ENCODE measurements at regions not wholly inside any gene's neighbourhood (a gene's known extent, or its start where the extent isn't known, plus 50 kb on each side); places are given as distances from the start of the nearest gene placed in this dataset.

DNA sequence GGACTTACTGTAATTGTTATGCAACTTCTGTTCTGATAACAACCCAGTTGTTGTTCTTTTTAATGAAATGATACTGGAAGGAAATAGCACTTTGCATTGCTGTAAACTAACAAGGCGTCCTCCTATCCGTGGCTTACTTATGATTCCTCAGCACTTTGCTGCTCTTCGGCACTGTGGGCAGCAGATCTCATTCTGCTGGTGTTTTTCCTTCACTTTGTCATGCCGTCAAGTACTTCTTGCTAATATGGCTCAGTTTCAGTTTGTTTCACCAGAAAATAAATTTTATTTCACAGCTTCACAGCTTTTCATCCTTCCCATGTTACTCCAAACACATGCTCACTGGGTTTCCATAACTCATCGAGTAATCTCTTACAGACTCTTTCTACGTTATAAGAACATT, 289.3 kb downstream of the MEIS1 start:
- DNase-seq = no peak

DNA sequence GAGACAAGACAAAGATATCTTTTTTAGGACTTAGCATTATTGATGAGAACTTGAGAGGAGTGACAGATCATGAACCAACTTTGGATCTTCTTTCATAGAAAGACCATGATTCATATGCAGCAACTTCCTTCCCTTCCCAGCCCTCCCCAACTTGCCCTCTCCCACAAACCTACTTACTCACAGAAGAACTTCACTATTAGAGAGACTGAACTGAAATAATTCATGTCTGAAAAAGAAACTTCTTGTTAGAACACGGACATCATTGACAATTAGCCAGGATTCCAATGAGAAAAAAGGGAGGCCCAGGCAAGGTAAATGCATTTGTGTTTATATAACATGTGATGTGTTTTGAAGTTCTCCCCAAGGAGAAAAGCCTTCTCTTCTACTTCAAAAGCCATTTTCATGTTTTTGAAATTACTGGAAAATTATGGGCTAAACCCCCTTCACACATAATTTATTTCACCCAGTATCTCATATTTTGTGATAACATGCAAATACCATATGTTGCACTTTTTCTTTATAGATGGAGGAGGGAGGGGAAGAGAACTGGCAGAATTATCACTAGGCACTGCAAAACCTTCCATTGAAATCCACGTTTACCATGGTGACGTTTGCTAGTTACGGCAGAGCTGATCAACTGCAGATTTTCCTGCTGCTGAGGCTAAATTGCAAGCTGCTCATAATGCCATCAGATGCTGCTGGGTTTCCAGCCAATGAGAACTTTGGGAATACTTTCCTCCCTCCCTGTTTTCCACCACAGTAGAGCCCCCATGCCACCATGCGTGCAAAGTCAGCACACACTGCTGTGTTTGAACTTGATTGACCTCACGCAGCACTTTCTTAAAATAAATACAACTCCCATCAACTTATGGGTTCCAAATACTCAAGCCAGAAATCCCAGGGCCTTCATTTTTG, 294.7 kb downstream of the MEIS1 start:
- peak; percentile 22 for DNase-seq

DNA sequence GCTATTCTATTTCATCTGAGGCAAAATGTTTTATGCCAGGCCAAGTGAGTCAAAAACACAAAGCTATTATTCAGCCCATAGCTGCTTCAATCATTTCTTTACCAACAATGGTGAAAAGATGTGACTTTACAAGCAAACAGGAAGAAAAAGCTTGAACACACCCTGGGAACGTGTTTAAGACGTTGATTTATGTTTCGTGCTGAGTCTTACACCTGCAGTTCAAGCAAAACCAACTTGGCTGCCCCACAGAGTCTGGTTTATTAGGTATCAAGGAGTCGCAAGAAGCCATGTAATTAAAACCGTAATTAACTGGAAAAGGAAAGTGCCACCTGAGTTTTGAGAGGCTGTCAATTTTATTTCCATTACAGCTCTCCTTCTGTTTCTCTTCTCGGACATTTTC, 295.5 kb downstream of the MEIS1 start:
- DNase-seq = no peak

DNA sequence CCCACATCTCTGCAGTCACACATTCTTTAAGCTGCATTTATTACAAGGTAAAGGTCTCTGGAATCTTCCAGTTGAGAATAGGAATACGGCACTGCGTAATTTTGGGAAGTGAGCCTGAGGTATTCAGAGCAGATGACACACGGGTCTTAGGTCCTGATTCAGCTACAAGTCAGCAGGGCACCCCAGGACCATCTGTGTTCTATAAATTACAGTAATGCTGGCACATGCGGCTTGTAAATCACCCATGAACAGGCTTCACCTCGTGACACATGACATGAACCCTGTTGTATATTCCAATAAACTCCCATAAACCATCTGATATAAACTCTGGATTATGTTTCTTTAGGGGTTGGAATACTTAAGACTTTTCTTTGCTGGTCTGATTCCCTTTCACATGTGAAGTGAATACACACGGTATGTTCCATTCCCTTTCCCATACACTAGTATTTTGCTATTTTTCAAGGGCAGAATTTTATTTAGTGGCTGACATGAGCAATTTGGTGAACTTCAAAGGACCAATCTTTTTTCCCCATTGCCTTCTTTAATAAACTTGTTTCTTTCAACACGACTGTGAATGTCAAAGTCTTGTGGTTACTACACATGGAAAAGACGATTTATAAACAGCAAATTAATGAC, 298.6 kb downstream of the MEIS1 start:
- peak; percentile 67 for DNase-seq

DNA sequence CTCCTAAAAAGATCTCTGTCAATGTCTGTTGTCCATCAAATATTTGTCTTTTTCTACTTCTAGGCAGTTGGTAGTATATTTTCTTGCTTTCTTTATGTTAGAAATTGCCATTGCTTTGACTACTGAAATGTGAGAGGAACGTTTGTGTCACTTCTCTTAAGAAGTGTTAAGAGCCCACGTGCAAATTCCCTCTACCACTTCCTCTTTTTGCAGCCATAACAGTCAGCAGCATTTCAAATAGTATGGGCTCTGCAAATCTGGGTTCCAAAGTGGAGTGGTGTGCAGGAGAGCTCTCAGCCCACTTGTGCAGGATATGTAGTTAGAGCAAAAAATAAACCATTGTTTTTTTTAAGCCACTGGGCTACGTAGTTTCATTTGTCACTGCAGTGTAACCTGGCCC, 314.0 kb downstream of the MEIS1 start:
- no peak for DNase-seq

DNA sequence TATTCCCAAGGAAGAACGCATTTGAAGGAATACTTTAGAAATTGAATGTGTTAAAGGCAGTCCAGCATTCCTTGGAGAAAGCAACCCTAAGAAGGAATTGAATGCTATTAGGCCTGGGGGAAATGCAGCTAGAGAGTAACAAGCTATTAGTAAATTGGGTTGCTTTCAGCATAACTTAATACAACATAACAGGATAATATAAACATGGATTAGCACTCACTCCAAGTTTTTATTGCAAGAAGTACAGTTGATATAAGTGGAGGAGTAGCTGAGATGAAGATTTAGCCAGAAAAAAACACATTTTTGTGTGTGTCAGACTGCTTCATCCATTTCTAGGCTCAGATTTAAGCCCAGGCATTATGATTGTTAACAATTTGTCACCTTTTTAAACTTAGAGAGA, 314.6 kb downstream of the MEIS1 start:
- no peak for DNase-seq

DNA sequence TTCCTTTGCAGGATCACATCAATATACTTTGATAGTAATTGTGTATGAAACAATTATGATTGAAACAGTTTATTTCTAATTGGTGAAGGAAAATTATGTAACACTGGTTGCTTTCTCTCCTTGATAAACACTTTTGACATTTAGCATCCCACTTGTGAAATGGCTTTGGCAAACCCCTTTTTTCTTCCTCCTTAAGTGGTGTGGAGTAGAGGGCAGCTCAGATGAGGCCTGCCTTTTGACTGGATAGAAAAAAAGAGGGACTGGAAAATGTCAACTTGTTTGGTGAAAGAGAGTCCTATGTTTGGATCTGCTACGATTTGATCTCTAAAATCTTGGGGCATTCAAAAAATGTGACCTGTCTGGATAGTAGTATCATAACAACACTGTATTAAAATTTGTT, 318.3 kb downstream of the MEIS1 start:
- DNase-seq = no peak

DNA sequence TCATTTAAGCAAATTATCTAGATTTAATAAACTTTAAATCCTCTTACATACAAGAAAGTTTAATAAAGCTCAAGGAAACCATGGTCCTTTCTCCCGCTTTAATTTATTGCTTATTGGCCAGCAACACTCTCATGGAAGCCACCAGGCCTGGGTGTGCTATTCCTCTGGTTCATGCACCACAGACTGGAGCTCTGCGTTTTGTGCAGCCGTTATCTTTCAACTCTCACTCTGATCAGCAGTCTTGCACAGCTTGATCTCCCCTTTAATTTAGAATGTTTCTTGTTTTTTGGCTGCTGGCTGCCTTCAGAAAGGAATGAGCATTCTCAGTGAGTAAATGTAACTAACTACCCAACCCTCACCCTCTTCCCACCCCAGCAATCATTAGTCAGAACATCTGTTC, 318.7 kb downstream of the MEIS1 start:
- no peak for DNase-seq

DNA sequence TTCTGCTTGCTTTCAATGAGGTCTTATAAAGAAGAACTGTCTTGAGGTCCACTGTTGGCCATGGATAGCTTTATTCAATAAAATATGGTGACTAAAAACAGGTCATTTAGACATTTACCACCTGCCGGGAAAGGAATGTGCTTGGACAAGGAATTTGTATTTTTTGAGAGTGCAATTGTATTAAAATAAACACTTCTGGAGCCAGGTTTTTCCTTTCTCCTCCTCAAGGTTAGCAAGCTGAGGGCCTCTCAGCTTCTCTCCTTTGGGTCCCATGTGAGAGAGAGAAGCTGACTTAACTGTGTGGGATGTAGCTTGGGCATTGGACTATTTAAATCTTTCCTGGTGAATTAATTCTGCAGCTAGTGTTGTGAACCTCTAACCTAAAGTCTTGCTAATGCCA, 321.0 kb downstream of the MEIS1 start:
- DNase-seq = no peak

DNA sequence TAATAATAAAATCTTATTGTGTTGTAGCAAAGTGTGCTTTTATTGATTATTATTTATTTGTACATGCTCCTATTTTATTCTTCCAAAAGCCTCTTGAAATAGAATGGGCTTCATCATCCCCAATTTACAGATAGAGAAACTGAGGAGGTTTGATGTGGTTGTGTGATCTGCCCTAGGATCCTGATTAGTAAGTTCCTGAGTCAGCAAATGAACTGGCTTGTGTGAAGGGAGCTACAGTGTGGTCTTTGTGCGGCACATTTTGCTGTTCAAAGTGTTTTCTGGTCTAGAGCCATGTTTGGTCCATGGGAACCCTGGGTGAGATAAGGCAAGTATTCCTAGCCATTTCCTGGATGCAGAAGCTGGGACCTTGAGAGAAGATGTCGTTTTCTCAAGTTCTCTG, 326.9 kb downstream of the MEIS1 start:
- no peak for DNase-seq

DNA sequence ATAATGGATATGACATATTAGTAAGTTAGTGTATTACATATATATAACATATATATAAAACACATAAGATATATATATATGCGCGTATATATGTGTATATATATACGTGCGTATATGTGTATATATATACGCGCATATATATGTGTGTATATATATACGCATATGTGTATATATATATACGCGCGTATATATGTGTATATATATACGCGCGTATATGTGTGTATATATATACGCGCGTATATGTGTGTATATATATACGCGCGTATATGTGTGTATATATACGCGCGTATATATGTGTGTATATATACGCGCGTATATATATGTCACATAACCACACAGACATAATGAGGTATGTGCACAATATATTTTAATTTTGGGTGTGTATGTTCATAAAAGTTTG, 327.8 kb downstream of the MEIS1 start:
- no peak for DNase-seq

DNA sequence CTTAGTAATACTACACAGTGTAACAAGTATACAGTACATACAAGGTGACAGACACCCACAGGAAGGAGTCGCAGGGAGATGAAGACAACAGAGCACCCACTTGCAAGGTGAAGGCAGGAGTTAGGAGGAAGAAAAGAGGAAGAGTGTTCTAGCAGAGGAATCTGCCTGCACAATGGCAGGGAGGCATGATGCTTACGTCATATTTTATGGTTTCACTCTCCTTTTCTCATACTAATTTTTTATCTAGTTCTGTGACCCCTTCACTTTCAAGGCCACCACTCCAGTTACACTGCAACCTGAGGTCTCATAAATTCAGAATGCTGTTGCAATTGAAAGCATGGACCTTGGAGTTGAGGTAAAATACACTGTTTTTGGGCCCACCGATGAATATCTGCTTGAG, 331.7 kb downstream of the MEIS1 start:
- DNase-seq = no peak

DNA sequence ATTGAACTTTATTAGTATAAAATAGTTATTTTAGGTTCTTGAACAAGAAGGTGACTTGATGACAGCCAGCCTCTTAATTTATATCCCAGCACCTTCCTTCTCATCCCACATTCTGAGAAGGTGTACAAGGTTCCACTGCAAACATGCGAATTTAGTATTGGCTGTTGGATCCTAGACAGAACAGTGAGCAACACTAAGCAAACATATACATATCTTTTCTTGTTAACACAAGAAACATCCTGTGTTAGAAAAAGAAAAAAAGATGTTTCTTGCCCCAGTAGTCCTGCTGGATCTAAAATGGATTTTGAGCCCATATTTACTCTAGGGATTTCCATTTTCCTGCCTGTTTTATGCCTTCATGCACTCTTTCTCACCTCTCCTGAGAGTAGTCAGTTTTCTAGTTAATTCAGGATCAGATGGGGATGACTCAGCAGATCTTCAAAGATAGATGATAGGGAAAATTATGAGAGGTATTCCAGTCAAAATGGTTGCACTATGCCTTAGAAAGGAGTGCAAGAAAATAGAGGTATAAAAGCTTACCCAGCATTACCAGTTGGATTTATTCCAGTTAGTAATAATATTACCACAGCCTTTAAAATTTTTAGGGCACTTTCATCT, 336.5 kb downstream of the MEIS1 start:
- no peak for DNase-seq

DNA sequence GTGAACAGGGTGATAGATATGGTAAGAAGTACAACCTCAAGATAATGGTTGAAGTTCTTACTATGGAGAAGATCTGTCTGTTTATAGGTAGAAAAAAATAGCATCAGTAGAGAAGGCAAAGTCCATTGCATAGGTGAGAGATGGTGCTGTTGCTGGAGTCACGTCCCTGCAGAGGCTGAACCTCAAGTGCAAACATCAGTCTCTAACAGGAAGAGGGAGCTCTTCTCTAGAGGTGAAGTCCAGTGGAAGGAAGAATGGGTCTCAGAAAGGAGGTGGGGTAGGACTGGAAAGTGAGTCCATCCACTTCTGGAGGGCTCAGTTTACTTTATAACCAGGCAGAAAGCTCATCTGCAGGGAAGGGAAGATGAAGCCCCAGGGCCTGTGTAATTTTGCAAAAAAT, 337.7 kb downstream of the MEIS1 start:
- DNase-seq = peak; percentile 9

DNA sequence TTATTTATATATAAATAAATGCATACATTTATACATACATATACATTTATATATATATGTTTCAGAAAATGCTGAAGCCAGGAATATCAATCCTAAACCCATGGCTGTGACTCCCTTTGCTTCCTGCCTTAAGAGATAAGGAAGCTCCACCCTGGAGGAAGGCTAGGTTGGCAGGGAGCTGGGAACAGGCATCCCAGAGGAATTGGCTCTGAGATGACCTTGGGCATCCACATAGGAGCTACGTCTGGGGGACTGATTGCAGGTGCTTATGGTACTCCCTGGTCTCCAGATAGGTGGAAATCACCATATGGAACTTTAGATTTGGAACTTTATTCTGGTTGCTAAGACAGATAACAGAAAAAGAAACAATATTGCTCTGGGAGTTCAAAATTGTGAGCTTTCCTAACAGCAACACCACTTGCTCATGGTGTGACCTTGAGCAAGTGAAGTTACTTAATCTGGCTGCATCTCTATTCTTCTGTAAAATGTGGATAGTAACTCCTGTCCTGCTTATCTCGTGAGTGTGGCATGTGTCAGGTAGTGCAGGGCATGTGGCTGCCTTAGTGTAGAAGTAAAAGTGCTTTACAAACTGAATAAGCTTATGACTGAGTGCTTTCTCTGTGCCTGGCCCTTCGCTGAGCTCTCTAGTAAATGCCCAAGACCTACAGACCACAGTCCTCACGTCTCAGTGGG, 341.0 kb downstream of the MEIS1 start:
- DNase-seq = no peak

DNA sequence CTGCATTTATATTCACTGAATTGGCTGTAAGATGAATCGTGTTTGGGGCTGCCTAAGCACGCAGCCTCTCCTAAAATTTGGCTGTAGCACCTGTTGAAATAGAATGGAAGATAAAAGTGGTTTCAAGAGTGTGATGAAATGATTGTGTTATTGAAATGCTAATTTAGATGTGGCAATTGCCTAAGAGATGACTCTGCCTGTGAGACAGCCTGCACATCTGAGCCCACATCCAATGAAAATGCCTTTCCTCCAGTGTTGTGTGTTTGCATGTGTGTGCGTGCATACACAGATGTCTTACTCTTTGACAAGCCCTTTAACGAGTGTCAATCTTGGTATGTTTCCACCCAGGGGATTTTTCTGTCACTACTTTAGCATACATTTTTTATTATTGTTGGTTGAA, 346.9 kb downstream of the MEIS1 start:
- no peak for DNase-seq

DNA sequence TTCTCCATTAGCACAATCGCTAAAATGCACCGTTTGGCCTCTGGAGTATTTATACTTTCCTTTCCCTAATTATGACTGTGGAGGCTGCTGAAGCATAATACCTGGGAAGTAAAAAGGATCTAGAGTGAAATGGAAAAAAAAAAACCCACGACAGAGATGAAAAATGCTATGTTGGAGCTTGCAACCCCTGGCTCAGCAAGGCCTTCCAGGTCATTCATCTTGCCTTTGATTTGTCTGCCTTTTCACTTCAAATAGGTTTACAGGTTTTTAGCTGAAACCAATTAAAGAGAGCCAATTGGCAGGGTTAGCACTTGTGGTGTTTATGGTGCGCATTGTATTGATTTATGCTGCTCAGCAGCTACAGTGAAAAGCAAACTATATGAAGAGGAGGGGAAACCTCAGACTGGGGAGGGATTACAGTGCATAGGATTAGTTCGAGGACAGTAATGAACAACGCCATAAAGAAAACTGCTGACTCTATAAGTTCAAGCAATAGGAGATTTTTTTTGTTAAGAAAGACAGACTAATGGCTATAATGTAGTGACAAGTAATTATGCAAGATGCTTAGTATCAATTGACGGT, 347.9 kb downstream of the MEIS1 start:
- no peak for DNase-seq

DNA sequence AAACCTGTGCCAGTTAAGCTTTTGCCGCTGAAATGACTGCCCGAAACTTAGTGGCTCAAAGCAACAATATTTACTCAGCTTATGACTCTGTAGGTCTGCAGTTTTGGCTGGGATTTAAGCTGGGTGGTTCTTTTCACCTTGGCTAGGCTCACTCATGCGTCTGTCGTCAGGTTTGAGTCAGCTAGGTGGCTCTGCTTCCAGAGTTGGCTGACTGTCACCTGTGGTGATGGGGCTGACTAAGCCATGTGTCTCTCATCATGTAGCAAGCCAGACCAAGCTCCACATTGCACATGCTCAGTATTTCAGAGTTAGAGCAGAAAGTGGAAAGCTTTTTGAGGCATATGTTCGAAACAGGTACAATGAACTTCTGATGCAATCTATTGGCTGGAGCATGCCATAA, 354.8 kb downstream of the MEIS1 start:
- no peak for DNase-seq

DNA sequence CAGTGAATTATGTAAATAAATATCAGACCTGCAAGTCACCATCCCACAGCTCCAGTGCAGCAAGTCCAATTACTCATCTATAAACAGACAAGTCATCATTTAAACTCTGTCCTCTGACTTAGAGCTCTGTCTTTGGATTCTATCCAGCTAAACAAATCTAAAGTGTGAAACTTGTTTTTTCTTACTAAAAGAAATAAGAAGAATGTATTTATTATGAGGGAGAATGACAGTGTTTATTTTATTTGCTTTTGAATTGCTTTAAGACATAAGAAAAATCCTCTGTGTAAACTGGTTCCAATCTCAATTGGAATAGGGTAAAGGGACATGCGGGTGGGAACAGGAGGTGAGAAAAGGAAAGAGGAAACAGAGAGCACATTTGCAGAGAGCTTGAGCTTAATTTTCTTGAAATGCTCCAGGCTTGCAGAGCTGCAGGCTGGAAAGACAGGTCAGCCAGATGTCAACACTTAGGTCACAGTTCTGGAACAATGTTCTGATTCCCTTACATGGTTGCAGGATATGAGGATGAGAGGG, 355.8 kb downstream of the MEIS1 start:
- DNase-seq = peak; percentile 85

DNA sequence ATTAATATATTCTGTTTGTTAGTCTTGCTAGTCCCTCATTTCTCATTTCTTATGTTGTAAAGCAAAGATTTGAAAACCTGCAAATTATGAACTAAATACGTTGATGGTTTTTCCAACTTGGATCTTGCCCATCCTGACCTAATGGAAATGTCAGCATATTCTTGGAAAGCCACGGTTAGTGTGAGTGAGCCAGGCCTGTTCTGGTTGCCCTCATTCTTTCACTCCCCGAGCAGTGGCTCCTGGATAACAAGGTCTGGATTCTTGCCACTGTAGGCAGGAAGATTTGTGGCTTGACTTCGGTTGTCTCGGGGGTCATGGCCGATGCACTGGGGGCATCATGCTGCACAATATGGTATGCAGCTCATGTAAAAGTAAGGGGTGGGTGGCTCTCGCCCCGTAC, 359.1 kb downstream of the MEIS1 start:
- DNase-seq = no peak

DNA sequence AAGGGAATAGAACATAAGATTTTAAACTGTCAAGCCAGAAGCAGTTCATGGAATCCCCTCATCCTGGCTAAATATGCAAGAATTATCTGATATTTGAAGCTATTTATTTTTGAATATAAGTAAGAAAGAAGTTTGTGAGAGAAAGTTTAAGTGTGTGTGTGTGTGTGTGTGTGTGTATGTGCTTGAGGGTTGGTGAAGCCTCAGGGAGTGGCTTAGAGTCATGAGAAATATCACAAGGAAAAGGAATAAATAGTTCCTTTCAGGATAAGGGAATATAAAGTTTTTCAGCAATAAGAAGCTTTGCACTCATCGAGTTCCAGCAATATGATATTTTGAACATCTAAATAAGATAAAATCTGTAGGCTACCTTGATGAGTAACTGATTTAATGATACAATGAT, 359.6 kb downstream of the MEIS1 start:
- DNase-seq = no peak

DNA sequence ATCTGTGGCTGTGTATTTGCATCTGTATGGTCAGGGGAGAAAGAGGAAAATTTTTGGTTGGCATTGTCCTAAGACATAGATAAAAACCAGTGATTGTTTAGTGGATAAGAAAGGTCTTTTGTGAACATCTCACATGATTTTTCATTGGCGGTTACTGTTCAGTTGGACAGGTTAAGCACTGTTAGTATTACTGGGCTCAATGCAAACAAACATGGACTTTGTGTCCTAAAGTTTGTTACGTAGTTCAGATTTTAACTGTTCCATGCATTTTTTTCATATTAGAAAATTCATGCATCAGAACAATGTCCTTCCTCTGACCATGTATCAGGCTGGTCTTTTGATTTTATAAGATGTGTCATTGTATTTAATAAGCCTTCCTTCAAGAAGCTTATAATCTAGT, 368.0 kb downstream of the MEIS1 start:
- no peak for DNase-seq

DNA sequence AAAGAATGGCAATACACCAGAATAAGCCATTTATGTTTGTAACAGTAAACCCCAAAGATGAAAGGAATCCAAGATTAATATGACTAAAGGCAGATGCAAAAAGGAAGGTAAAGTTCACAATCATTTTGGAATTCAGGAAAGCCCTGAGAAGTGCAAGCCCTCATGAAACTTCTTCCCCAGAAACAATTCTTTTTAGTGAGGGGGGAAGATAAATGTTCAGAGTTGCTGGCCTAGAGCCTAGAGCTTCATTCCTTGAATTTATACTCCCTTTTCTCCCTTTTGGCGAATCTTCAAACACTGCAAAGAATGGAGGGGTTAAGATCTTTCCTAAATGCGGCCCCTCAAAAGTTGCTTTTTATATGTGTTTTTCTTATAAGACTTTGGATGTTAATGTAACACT, 368.8 kb downstream of the MEIS1 start:
- DNase-seq = peak; percentile 51
